B cell (primary cell): ENCODE measurements at regions not wholly inside any gene's neighbourhood (a gene's known extent, or its start where the extent isn't known, plus 50 kb on each side); places are given as distances from the start of the nearest gene placed in this dataset.

Experiments
- EZH2 ChIP-seq: IDR thresholded peaks from 2 replicates; pipeline ENCODE4 v1.6.1; 2012; ENCODE audit warnings: borderline replicate concordance, low read depth, mild to moderate bottlenecking, moderate library complexity, low read length; ENCODE audit not compliant: insufficient read depth, poor library complexity, severe bottlenecking
- TF ChIP-seq, protein P1 (sequence below): fragments of 200-600 bp; IDR thresholded peaks from one replicate; pipeline ENCODE4 v1.8.0; 2022; ENCODE audit warnings: antibody characterized with exemption, mild to moderate bottlenecking

DNA sequence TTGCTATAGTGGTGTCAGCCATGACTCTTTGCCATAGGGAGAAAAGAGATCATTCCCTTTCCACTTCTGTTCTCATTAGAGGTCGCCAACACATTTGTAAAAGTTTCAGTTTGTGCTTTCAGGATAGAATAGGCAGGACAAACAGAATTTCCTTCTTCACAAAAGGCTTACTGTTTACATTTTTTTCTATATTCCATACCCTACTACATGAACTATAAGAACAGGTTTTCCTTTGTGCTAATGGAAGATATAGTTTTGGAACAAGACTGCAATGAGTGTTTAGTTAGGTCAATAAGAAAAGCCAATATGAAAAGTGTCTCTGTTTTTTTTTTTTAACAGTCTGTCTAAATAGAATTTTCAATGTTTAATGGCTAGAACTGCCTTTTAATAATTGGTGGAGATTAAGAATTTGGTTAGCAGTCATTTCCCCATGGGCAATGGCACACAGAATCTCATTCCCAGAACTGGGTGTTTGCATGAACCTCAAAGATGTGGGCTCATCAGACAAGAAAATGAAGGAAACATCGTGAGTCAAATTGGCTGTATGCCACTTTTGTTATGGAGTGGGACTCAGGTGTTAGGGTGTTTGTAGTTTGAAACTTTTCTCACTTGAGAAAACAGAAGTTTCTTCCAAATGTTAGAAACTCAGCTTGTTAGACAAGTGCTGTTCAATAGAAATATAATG, 75.2 kb upstream of the PRLR start:
- TF ChIP-seq, protein P1, sequence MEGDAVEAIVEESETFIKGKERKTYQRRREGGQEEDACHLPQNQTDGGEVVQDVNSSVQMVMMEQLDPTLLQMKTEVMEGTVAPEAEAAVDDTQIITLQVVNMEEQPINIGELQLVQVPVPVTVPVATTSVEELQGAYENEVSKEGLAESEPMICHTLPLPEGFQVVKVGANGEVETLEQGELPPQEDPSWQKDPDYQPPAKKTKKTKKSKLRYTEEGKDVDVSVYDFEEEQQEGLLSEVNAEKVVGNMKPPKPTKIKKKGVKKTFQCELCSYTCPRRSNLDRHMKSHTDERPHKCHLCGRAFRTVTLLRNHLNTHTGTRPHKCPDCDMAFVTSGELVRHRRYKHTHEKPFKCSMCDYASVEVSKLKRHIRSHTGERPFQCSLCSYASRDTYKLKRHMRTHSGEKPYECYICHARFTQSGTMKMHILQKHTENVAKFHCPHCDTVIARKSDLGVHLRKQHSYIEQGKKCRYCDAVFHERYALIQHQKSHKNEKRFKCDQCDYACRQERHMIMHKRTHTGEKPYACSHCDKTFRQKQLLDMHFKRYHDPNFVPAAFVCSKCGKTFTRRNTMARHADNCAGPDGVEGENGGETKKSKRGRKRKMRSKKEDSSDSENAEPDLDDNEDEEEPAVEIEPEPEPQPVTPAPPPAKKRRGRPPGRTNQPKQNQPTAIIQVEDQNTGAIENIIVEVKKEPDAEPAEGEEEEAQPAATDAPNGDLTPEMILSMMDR, result no peak
- TF ChIP-seq EZH2, result no peak
